ENCODE measurements at regions not wholly inside any gene's neighbourhood (a gene's known extent, or its start where the extent isn't known, plus 50 kb on each side); places are given as distances from the start of the nearest gene placed in this dataset.

GRCh38 chr13:47289567-47289966 lies 392.7 kb upstream of the HTR2A start:
- no peaks in the 10 kb centered on the region for H3K4me1 ChIP-seq
- H3K9me3 ChIP-seq (replicated peaks): no peaks in the 10 kb centered on the region
- no peak overlapping the region for H3K27ac ChIP-seq (replicated peaks)
- no peak overlapping the region for H3K4me3 ChIP-seq
- no peaks in the 10 kb centered on the region for H3K36me3 ChIP-seq
- H3K27me3 ChIP-seq (ENCODE audit: low read depth): no peaks in the 10 kb centered on the region
- no peak for TF ChIP-seq CTCF (IDR thresholded peaks at IDR 0.05; ENCODE audit: borderline replicate concordance)
- no peak for DNase-seq
- intact Hi-C loops (cut with micrococcal nuclease): no loop called here

- DNase-seq: no peak
- no peaks in the 10 kb centered on the region for H3K36me3 ChIP-seq
- no peaks in the 10 kb centered on the region for H3K27me3 ChIP-seq (ENCODE audit: low read depth)
- H3K4me1 ChIP-seq: no peaks in the 10 kb centered on the region
- no peaks in the 10 kb centered on the region for H3K9me3 ChIP-seq (replicated peaks)
- TF ChIP-seq CTCF (IDR thresholded peaks at IDR 0.05; ENCODE audit: borderline replicate concordance): no peak
- intact Hi-C loops (cut with micrococcal nuclease): no loop called here
- no peak overlapping the region for H3K27ac ChIP-seq (replicated peaks)
- no peak overlapping the region for H3K4me3 ChIP-seq
Measured at GRCh38 chr13:47288546-47288945, 391.7 kb upstream of the HTR2A start.

GRCh38 chr13:47287291-47287751 lies 390.5 kb upstream of the HTR2A start:
- H3K36me3 ChIP-seq: no peaks in the 10 kb centered on the region
- intact Hi-C loops (cut with micrococcal nuclease): no loop called here

GRCh38 chr13:47281991-47282390 lies 385.1 kb upstream of the HTR2A start:
- Histone ChIP-seq H3K4me3 (no peak overlapping the region), H3K27ac (replicated peaks) (no peak overlapping the region), H3K4me1 (no peaks in the 10 kb centered on the region), H3K27me3 (ENCODE audit: low read depth) (no peaks in the 10 kb centered on the region), H3K36me3 (no peaks in the 10 kb centered on the region), H3K9me3 (replicated peaks) (no peaks in the 10 kb centered on the region)
- DNase-seq: no peak
- intact Hi-C loops (cut with micrococcal nuclease): no loop called here
- TF ChIP-seq CTCF (IDR thresholded peaks at IDR 0.05; ENCODE audit: borderline replicate concordance): no peak

More at GRCh38 chr13:47287291-47287751, 390.5 kb upstream of the HTR2A start:
- DNase-seq: no peak
- no peak for TF ChIP-seq CTCF (IDR thresholded peaks at IDR 0.05; ENCODE audit: borderline replicate concordance)
- Histone ChIP-seq H3K4me1 (no peaks in the 10 kb centered on the region), H3K9me3 (replicated peaks) (no peaks in the 10 kb centered on the region), H3K27ac (replicated peaks) (no peak overlapping the region), H3K4me3 (no peak overlapping the region), H3K27me3 (ENCODE audit: low read depth) (no peaks in the 10 kb centered on the region)

- no peak for DNase-seq
- Histone ChIP-seq H3K36me3 (no peaks in the 10 kb centered on the region), H3K9me3 (replicated peaks) (no peaks in the 10 kb centered on the region), H3K4me1 (no peaks in the 10 kb centered on the region), H3K27me3 (ENCODE audit: low read depth) (no peaks in the 10 kb centered on the region), H3K27ac (replicated peaks) (no peak overlapping the region), H3K4me3 (no peak overlapping the region)
- intact Hi-C loops (cut with micrococcal nuclease): no loop called here
- TF ChIP-seq CTCF (IDR thresholded peaks at IDR 0.05; ENCODE audit: borderline replicate concordance): no peak
Measured at GRCh38 chr13:47279920-47280319, 383.1 kb upstream of the HTR2A start.

- Histone ChIP-seq H3K4me1 (no peaks in the 10 kb centered on the region), H3K27ac (replicated peaks) (no peak overlapping the region), H3K4me3 (no peak overlapping the region), H3K27me3 (ENCODE audit: low read depth) (no peaks in the 10 kb centered on the region), H3K9me3 (replicated peaks) (no peaks in the 10 kb centered on the region), H3K36me3 (no peaks in the 10 kb centered on the region)
- intact Hi-C loops (cut with micrococcal nuclease): no loop called here
- no peak for DNase-seq
- TF ChIP-seq CTCF (IDR thresholded peaks at IDR 0.05; ENCODE audit: borderline replicate concordance): no peak
Measured at GRCh38 chr13:47277774-47278173, 380.9 kb upstream of the HTR2A start.

Data from left ventricle myocardium inferior (tissue), 1 donor.